Fibroblast of skin of scalp (primary cell): ENCODE measurements at regions not wholly inside any gene's neighbourhood (a gene's known extent, or its start where the extent isn't known, plus 50 kb on each side); places are given as distances from the start of the nearest gene placed in this dataset.

ENCODE experiments used
- DNase-seq: peaks from one replicate; pipeline ENCODE4 v3.0.0-alpha.2; 2013

DNA sequence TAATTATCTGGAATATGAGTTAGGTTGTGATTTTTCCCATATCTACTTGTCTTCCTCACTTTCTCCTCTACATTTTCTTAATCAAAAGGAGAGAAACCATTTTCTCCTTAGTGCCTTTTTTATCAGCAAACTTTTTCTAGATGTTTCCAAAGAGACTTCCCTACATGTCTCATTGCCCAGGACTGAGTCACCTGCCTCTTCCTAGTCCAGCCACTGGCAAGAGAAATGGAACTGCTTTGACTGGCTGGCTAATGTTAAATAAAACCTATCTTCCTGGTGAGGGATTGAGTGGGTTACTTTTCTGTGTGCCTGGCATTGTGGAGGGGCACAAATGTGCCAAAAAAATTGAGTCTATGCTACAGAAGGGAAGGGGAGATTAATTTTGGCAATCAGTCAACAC lies 52.1 kb upstream of the CD5L start:
- DNase-seq = no peak

DNA sequence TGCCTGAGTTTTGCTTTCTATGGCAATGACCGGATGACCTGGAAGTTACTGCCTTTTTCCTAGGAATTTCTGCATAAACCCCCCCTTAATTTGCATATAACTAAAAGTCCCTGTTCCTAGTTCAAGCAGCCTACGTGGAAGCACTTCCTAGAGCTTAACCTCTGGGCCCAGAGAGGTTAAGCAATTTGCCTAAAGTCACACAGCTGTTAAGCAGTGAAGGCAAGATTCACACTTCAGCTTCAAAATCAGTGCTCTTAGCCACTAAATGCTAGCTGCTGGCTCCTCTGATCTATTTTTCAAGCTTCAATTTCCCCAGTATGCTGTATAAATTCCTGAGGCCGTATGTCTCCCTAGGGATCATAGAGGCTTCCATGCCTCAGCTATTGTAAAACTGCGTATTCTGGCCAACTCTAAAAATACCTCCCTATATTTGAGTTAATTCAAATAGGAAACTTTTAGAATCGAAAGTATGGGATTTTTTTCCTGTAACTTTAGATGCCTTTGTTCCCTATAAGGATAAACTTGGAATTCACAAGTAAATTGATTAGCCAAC lies 53.1 kb upstream of the CD5L start:
- peak; percentile 53 for DNase-seq

DNA sequence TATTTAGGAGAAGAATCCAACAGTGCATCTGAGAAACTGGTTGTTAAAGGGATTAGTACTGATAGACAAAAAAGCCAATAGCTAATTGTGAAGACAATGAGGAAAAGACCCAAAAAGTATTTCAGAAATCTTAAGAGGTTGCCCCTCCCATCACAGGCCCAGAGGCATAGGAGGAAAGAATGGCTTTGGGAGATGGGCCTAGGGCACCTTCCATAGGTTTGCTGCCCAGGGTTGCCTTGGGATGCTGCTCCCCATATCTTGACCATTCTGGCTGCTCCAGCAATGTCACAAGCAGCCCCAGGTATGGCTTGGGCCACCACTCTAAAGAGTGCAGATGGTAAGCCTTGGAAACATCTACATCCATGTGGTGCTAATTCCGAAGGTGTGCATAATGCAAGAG lies 68.7 kb upstream of the CD5L start:
- DNase-seq = no peak

- DNase-seq = no peak
Measured at GRCh38 chr1:157915859-157916258, 74.3 kb upstream of the CD5L start.

DNA sequence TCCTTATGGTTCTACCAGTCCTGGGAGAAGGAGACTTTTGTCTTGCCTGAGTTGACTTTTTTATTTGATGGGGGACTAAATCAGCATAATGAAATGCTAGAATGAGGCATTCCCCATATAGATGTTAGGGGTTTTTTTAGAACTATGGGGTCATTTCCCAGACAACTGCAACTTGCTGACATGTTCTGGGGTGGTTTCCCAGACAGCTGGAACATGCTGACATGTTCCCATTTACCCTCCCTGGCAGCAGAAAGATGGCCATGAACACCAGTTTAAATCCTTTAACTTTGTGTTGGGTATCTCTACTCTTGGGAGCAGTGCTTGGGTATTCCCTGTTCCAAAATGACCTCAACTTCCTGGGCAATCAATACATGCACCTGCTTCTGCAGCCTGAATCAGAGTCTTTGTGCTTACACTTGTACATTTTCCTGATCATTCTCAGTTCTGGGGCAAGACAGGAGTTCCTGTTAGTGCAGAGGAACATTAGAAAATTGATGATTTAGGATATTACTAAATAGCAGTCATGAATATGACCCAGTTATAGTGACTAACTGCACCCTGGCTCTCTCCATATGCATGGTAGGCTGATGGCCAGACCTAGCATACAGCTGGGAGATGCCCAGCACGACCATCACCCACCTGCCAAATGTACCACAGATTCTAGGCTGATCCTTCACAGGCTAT lies 75.4 kb upstream of the CD5L start:
- DNase-seq = no peak

- no peak for DNase-seq
Measured at GRCh38 chr1:157920748-157921147, 72.7 kb upstream of the KIRREL1 start.

- DNase-seq = no peak
Measured at GRCh38 chr1:157925419-157926166, 67.9 kb upstream of the KIRREL1 start.

DNA sequence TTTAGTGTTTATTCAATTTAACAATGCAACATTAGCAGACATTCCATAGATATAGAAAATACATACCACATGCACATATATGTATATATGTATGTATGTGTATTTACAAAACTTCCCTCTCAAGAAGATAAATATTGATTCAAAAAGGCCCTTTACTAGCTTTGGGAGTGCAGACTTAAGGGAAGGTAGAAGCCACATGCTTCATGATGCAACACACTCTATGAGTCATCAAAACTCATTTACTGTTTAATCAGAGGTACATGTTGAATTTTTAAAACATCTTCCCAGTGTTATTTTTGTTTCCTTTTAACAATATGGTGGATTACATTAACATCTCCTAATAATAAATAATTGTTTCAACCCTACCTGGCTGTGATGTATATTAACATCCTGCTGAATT lies 61.4 kb upstream of the KIRREL1 start:
- peak; percentile 16 for DNase-seq

GRCh38 chr1:157937744-157938143 lies 55.7 kb upstream of the KIRREL1 start:
- DNase-seq = no peak

DNA sequence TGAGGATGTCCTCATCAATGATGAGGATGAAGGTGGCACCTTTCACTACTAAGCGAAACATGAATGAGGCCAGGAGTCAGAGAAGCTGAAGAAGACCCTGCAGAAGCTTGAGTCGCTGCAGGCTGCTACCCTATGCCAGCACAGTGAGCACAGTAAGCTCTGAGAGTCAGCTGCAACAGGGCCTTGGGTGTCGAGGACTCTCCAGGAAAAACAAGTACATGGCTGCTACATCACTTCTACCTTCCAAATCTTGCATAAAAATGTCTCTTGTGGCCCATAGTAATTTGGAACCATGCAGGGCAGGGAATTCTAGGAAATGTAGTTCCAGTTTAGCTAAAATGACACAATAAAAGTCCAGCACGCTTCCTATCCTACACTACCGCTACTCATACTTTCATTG lies 51.5 kb upstream of the KIRREL1 start:
- DNase-seq = no peak
